GM18868 (cell line): ENCODE measurements at regions not wholly inside any gene's neighbourhood (a gene's known extent, or its start where the extent isn't known, plus 50 kb on each side); places are given as distances from the start of the nearest gene placed in this dataset.

Experiments
- ATAC-seq: cut with Tn5 transposase; IDR thresholded peaks from one replicate; pipeline ENCODE4 v1.9.1; 2021; ENCODE audit warnings: mild to moderate bottlenecking, moderate library complexity; ENCODE audit not compliant: unreplicated experiment

DNA sequence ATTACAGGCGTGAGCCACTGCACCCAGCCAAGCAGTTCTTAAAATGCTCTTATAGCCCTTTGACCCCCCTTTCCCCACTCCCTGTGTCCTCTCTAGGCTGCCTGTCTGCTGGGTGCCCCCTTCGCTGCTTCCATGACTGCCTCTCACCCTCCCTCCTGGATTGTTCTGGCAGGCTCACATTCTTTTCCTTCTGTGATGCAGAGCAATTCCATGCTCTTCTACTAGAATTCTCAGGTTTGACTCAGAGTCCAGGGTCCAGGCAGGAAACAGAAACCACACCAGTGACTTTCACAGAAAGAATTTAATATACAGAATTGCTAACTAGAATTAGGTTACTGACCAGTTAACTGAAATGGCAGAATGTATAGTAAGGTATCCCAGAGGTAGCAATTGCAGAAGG, 244.8 kb downstream of the BAMBI start:
- ATAC-seq, result no peak

DNA sequence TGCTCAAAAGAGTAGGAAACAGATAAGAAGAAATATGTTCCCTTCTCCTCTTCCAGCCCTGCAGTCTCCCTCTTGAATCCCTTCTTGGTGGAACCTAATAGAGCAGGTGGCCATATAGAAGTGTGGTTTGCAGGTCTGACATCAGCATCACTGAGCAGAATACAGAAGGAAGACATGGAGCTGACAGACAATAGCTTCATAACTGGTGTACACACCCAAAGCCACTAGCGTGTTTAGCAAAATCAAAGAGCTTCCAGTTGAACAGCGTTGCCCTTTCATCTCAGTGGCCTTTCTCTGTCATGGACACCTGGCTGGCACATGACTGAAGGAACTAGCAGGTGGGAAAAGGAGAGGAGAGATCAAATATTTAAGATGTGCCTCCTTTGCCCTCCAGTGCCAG, 245.5 kb downstream of the BAMBI start:
- ATAC-seq, result no peak

DNA sequence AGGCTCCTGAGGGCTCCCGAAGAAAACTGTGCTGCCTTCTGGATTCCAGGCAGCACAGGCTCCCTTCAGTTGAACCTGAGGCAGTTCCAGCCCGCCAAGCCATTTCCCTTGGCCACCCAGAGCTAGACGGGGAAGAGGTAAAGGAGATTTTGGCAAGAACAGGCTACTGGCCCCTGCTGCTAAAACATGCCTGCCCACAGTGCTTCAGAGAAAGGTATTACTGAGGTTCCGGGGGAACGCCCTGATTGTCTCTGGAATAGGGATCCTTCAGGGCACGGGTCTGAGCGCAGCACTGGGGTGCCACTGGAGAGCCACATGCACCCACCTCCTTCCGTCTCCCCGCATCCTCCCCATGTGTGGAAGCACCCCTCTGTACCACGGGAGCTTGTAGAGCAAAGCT, 247.4 kb downstream of the BAMBI start:
- ATAC-seq, result no peak

DNA sequence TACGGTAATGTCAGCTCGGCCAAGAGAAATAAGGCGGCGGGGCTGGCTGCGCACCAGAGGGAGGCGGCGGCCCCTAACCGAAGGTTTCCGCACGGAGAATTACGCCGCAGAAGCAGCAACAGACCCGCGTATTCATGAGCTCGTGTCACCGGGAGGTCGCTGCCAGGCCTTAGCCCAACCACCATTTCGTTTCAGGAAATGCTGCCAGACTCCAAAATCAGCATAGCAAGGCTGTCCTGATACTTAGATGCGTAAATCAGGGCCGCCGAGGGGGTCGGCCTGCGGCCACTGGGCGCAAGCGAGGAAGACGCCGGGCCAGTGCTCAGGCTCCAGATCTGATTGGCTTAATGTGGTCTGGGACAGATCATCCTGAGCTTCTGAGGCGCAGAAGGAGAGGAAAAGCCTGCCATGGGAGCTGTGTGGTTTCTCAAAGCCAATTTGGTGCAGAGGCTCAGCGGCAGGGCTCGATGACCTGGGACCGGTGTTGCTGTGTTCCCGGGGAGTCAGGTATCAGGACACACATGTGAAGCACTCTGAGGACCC, 247.9 kb downstream of the BAMBI start:
- ATAC-seq, result no peak

DNA sequence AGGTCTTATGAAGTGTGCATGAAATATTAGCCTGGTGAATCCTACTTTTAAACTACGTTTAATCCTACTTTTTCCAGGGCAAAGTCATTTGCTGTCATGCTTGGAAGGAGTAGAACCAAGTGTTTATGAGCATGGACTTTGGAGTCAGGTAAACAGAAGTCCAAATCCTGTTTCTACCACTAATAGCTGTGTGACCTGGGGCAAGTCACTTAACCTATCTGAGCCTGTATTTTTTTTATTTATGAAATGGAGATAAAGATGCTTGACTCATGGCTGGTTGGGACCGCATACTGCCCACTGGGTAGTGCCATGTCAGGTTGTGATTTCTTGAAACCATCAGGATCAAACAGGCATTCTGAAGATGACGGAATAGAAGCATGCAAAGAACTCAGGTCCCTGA, 249.6 kb downstream of the BAMBI start:
- ATAC-seq, result no peak

DNA sequence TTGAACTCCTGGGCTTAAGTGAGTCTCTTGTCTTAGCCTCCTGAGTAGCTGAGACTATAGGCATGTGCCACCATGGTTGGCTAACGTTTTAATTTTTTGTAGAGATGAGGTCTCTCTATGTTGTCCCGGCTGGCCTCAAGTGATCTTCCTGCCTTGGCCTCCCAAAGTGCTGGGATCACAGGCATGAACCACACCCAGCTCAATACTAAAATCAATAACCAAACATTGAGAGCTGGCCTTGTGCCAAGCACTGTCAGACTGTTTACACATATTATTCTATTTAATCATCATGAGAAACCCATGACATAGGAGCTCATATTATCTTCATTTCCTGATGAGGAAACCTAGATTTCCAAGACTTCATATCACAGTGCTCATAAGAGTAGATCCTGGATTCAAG, 251.2 kb downstream of the BAMBI start:
- ATAC-seq, result no peak

DNA sequence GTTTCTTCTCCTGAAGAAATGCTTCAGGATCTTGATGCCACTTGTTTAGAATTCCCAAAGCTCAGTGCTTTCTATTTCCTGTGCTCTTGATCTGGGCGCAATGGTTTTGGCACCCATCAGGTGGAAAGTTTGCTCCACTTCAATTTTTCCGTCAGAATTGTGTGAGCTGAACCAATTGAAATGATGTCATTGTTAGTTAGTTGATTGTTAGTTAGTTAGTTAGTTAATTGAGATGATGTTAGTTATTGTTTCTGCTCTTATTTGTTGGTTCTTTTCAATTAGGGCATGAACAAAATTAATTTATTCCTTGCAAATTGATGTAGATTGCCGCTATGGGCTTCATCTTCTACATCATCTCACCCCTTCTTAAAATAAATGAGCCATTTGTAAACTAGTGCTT, 252.6 kb downstream of the BAMBI start:
- ATAC-seq, result no peak

DNA sequence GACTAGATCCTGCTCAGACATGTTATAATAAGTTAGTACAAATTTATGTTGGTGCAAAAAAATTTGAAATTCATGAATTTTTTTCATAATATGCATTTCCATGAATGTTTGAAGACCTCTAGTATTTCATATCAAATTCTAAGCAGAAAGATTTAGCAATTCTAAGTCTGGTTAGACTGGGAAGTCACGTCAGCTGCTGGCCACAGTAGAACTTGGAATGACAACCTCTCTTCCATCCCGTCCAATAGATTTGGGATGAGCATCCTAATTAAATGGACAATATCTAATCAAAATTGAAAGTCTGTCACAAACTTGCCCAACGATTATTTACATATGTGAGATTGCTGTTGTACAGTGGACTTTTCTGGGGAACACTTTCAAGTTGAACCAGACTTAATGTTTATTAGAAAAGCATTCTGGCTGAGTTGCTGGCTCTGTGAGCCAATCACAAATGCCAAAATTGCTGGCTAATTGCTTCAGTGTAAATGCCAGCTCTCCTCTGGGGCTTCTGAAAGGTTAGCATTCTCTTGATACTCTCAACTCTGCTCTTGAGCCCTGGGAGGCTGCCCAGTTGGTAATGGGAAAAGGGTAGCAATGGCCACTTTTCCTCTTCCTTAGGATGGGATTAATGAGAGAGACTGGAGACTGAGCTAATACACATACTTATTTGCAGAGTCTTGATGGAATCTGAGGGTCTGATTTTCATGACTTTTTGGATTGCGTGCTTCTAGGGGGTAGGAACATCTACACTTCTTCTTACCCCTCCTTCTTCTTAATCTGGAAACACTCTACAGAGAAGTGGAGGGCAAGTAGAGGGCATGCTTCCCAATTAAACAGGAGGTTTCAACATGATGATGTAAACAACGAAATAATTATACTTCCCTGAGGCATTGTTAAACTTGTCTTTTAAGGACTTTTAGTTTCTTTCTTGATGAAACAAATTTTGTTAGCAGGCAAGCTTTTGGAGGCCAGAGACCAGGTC, 253.5 kb downstream of the BAMBI start:
- ATAC-seq, result no peak

DNA sequence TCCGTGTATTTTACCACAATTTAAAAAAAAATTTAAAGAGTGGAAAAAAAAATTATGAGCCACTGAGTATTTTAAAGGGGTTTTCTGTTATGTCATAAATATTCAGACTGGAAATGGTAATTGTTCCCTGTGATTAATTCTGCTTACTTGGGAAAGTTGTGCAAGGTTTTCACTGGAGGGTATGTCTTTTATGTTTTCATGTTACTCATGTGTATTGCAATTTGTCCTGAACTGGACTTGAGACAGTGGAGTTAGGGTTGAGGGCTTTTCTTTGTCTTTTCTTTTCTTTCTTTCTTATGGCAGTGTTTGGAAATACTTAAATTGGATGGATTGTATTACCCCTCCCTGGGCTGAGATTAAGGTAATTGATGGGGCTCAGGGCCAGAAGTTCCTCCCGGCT, 257.7 kb downstream of the BAMBI start:
- no peak for ATAC-seq

DNA sequence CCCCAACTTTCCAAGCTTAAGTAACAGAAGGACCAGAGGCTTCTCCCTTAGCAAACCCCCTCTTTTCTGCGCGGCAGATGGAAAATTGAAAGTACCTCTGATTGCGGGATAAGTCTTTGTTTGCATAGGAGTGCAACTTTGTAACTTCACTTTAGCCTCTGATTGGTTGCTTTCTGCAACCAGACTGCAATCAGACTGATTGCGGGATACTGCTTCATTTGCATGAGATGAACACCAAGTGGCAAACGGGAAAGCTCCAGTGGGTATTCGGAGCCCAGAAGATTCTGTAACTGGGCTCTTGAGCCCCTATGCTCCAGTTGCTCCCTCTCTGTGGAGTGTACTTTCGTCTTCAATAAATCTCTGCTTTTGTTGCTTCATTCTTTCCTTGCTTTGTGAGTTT, 260.6 kb downstream of the BAMBI start:
- no peak for ATAC-seq

DNA sequence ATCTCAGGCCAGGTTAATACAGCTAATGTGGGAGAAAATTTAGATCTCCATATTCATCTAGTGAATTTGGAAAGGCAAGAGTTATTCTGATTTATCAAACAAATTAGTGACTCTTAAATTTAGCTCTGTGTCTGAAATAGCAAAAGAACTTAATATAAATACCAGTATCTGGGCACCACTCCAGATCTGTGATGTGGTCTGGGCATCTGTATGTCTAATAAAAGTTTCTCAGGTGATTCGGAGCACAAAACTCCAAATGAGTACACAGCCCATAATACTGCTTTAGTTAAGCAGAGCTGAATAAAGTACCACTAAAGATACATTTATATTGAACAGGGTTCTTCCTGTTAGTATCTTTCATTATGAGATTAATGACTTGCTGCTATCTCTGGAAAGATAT, 261.4 kb downstream of the BAMBI start:
- ATAC-seq, result no peak

DNA sequence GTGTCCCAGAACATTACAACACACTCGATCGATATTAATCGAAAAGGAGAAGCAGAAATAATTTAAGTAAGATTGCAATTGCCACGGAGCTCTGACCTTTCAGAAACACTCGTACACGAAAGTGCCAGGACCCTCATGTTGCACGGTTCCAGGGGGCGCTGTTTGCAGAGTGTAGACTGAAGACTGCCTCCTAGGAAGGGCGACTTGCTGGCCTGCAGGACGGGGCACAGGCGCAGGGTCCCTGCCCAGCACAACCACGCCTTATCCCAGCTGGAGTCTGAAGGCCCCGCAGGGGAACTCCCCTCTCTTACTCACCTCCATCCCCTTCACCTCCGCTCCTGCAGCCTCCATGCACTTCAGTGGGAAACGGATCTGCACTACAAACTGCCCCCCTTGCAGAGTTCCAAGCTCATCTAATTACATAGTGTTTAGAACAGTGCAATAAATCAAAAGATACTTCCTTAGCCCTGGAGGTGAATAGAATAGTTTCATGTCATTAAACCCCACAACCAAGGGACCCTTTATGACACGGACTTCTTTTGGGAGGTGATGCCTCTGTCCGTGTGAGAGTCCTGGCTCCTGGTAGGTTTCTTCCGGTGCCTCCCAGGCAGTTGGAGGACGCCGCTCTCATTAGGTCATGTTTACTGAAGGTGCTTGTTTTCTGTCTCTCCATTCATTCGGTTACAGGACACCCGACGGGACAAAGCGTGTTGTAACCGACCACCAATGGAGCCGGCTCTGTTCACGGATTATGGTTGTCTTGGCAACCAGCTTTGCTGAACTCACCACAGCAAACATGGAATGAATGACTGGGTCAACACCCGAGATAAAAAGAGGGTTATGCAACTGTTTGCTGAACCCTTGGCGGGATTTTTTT, 262.2 kb downstream of the BAMBI start:
- no peak for ATAC-seq

DNA sequence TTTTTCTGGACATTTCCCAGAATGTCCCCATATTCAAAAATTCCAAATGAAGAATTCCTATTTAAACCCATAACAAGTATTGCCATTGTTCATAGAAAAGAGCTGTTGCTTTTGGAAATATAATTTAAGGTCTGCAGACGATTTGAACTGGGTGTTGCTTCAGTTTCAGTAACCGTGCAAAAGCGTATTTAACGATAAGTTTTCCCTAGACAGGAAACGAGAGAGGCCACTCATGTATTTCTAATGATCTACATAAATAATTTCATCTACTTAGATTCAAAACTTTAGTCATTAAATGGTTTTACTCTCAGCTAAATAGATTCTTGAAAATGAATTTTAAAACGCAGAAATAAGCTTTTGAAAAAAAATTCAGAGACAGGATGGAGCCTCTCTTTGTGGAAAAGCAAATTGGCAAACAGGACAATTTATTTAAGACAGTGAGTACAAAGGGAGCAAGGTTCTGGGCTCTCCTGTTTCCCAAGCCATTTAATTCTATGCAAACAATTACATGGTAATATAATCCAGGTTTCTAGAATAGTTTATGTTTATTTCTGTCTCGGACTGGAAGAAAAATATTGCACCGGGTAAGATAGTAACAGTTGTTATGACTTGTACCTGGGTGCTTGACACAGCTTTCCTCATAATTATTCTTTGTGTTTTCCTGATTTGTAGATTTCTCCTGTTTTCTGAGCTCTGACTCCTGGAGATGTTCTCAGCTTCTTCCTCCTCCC, 263.0 kb downstream of the BAMBI start:
- ATAC-seq, result no peak

DNA sequence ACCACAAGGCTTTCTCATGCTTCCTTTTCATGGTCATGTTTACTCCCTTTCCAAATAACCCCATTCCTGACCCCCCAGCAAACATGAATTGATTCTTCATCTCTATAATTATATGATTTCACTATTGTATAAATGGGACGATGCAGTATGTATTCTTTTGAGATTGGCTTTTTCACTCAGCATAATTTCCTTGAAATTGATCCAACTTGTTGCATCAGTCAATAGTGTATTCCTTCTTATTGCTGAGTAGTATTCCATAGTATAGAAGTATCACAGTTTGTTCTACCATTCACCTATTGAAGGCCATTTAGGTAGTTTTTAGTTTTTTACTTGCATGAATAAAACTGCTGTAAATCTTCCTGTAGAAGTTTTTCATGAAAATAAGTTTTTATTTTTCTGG, 264.7 kb downstream of the BAMBI start:
- ATAC-seq, result no peak

DNA sequence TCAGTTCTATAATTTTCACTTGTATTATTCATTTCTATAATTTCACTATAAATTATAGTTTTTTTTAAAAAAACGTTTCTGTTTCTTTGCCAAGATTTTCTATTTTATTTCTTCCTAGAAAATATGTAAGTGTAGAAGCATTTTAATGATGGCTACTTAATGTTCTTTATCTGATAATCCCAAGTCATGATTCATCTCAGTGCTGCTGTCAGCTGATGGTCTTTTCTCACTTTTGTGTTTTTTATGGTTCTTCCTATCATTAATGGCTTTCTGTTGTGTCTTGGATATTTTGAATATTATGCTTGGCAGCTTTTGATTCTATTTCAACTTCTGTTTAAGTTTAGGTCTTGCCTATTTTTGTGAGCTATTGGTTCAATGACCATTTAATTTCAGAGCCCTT, 268.6 kb downstream of the BAMBI start:
- ATAC-seq, result no peak

DNA sequence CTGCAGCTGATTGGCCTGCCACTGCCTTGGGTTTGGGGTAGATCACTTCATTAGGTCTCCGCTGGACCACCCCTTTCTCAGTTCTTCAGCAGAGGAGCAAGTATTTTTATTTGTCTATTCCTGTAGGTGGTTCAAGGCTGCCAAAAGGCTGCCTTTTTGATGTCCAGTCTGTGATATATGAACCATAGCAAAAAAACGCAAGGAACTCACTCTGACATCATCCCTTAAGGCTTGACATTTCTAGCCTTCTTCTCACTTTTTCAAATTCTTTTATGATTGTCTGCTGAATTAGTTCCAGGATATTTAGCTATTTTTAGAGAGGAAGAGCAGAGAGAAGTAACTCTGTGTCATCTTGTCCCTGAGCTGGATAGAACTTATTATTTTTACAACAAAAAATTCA, 269.2 kb downstream of the BAMBI start:
- no peak for ATAC-seq

DNA sequence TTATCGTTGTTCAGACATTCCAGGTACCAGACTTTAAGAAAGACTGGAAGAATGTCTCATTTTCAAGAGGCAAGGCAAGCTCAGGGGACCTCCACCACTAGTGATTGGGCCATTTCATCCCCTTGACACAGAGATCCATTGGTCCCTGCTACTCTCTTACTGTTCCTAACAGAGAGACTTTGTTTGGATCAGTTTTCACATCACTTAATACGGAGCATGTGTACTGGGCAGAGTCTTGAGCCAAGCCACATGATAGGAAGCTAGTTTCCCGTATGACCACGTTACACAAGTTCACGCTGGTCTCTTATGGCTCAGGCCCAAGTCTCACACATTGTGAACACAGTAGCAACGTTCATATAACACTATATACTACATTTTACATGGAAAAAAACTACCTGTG, 269.9 kb downstream of the BAMBI start:
- ATAC-seq, result no peak

DNA sequence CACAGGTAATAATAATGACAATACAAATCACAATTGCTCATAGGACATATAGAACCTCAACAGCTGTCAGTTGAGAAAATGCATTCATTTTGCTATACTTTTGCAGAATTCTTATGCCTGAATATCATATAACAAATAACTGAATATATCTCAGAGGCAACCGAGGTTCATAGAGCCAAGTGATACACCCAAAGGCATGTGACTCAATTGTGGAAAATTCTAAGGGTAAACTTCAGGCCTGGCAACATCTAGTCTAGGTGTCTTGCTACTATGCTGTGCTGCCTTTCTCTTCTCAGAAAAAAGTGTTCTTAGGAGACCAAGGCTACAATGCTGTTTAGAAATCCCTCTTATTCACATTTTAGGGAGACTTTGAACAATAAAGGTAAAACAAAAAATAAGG, 270.7 kb downstream of the BAMBI start:
- no peak for ATAC-seq

DNA sequence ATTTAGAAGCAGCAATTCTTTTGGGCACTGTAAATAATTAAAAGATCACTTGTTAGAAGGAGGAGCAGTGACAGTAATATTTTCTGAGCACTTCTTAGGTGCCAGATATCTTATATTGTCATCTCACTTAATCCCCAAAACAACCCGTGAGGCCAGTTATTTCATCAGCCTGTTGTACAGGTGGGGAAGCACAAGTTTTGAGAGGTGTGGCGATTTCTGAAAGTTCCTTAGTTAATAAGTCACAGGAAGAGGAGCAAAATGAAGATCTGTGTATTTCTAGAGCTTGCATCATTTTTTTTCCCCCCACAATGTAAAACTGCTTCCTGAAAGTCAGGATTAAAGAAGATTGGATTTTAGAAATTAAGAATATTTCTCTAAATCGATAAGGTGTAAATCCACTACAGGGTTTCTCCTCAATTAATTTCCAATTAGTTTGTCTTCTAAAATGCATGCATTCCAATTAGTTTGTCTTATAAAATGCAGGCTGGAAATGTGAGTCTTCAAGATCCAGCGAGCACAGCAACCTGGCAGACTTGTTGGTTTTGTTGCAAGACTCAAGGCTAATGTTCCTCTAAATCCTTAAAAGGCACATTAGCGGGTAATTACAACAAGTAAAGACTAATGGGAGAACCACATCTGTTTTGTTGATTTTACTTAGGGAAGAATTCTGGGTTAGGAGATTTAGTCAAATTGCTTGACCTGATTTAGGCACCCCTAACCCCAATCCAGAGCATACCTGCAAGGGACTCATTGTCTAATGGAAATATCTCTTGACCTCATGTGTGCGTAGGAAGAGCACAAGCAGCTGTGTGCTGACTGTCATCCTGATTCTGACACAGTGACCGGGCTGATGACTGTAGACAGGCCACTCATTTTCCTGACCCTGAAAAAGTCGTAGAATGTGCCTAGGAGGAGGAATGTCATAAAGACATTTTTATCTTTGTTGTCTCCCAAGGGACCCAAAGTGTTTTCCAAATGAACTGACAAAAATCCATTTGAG, 272.0 kb downstream of the BAMBI start:
- no peak for ATAC-seq

DNA sequence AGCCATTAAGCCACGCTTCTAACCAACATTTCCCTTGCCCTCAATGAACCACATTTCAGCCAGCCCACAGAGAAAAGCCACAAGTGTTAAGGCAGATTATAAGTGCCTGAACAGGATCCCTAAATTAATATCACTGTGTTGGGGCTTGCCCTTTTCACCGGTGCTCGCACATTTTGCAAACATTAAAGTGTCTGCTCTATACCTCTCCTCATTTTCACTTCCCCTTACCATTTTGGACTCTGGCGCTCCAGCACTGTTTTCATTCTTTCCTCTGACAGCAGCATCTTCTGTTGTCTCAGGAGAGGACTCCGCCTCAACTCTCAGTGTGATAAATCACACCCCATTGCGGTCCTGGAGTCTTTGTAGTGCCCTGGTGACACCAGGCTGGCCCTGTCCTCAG, 274.2 kb downstream of the BAMBI start:
- ATAC-seq, result no peak
